Kidney (tissue), 10 donors: ENCODE measurements at regions not wholly inside any gene's neighbourhood (a gene's known extent, or its start where the extent isn't known, plus 50 kb on each side); places are given as distances from the start of the nearest gene placed in this dataset.
A peak's percentile ranks its signal among the peaks of the same experiment; 100 is the strongest.
"Not testable (repeated sequence)": the region's sequence is repeated elsewhere in the genome, so short reads cannot be mapped to it uniquely, and the experiment has no call there.

Source experiments
- DNase-seq, 5 donors: peaks; one replicate each; pipeline ENCODE4 v3.0.0-alpha.2; 2013 to 2020
- FAIRE-seq: peaks from 2 replicates; lab custom pipeline; 2012; peaks lifted over from hg19 to GRCh38; lab: Jason Lieb, UNC
- H3K27ac ChIP-seq, 2 donors: one replicate each; pipeline ENCODE4 v1.7.0; 2013; ENCODE audit warnings: low read depth in 2 of 2, low read length in 2 of 2, inconsistent platforms in 1 of 2
- H3K27me3 ChIP-seq: one replicate; pipeline ENCODE4 v1.7.1; 2013; ENCODE audit warnings: low read length, inconsistent platforms; ENCODE audit not compliant: control insufficient read depth, insufficient read depth
- H3K36me3 ChIP-seq, 3 donors: one replicate each; pipeline versions ENCODE4 v1.7.0 to v1.7.1; 2013; ENCODE audit warnings: low read length in 3 of 3, control low read depth in 1 of 3, inconsistent platforms in 1 of 3; ENCODE audit not compliant: insufficient read depth in 3 of 3, control insufficient read depth in 2 of 3
- H3K4me1 ChIP-seq, 3 donors: one replicate each; pipeline versions ENCODE4 v1.7.0 to v1.7.1; 2013; ENCODE audit warnings: low read length in 3 of 3, inconsistent platforms in 1 of 3, low read depth in 1 of 3; ENCODE audit not compliant: control insufficient read depth in 2 of 3, insufficient read depth in 2 of 3
- H3K4me3 ChIP-seq, 3 donors: one replicate each; pipeline versions ENCODE4 v1.7.0 to v1.8.1; 2013; ENCODE audit warnings: low read length in 3 of 3, control low read depth in 1 of 3, inconsistent platforms in 1 of 3
- H3K9ac ChIP-seq, 3 donors: one replicate each; pipeline versions ENCODE4 v1.7.0 to v1.7.1; 2013; ENCODE audit warnings: low read length in 3 of 3, control low read depth in 1 of 3, inconsistent platforms in 1 of 3
- H3K9me3 ChIP-seq, 3 donors: one replicate each; pipeline versions ENCODE4 v1.7.0 to v1.7.1; 2013; ENCODE audit warnings: low read length in 3 of 3, control low read depth in 1 of 3, inconsistent platforms in 1 of 3; ENCODE audit not compliant: control insufficient read depth in 2 of 3, insufficient read depth in 1 of 3
- intact Hi-C: fragments of 100-400 bp; cut with DNase I; formaldehyde crosslinking; loops from one replicate; pipeline ENCODE4 v1.11.1; 2022
- donor health status: control.
- donor health status: control.
- donor health status: DM: yes; HTN: yes; CAD: no.
- donor health status: Normal renal cell carcinoma (clear cell type).

- intact Hi-C loops, H3K27ac ChIP-seq, H3K4me3 ChIP-seq, H3K36me3 ChIP-seq, H3K9ac ChIP-seq, H3K4me1 ChIP-seq, H3K9me3 ChIP-seq, DNase-seq, H3K27me3 ChIP-seq, FAIRE-seq: not testable (repeated sequence)
Measured at GRCh38 chr2:87956613-87957012, 59.7 kb downstream of the RNU2-63P start.

- H3K27ac ChIP-seq, H3K4me1 ChIP-seq, intact Hi-C loops, H3K27me3 ChIP-seq, H3K9me3 ChIP-seq, H3K36me3 ChIP-seq, DNase-seq, H3K9ac ChIP-seq, H3K4me3 ChIP-seq, FAIRE-seq: not testable (repeated sequence)
Measured at GRCh38 chr2:87949008-87949407, 67.3 kb downstream of the RNU2-63P start.

GRCh38 chr2:87946644-87947370 is 69.5 kb downstream of the RNU2-63P start:
- DNase-seq, intact Hi-C loops, H3K4me1 ChIP-seq, H3K9ac ChIP-seq, H3K27ac ChIP-seq, H3K27me3 ChIP-seq, H3K36me3 ChIP-seq, H3K4me3 ChIP-seq, H3K9me3 ChIP-seq, FAIRE-seq: not testable (repeated sequence)

DNA sequence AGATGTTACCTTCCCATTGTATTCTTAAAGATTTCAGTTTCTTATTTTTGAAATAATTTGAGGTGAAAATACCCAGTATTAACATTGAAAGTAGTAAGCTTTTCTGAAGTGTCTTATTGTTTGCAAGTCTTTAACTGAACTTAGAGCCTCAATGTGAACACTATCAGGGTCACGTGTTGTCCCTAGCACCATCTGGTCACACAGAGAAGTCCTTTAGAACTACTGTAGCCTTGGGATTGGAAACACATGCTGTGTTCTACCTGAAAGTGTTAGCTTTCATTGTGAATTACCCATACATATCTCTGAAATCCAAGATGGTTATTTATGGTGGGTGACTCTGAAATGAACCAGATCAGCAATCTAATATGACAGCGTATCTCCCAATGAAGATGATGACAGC is 77.0 kb downstream of the RNU2-63P start:
- DNase-seq, H3K9ac ChIP-seq, H3K4me3 ChIP-seq, H3K36me3 ChIP-seq, H3K4me1 ChIP-seq, FAIRE-seq, intact Hi-C loops, H3K27me3 ChIP-seq, H3K9me3 ChIP-seq, H3K27ac ChIP-seq: not testable (repeated sequence)

GRCh38 chr2:87919023-87919665 is 93.5 kb upstream of the RGPD2 start:
- H3K9me3 ChIP-seq, H3K27me3 ChIP-seq, H3K4me3 ChIP-seq, FAIRE-seq, H3K9ac ChIP-seq, H3K4me1 ChIP-seq, H3K36me3 ChIP-seq, intact Hi-C loops, H3K27ac ChIP-seq: not testable (repeated sequence)
- peak in 1 of 5 donors; percentile 2 for DNase-seq

GRCh38 chr2:87917194-87917593 is 91.6 kb upstream of the RGPD2 start:
- DNase-seq, H3K27me3 ChIP-seq, H3K9ac ChIP-seq, intact Hi-C loops, FAIRE-seq, H3K9me3 ChIP-seq, H3K36me3 ChIP-seq, H3K4me1 ChIP-seq, H3K4me3 ChIP-seq, H3K27ac ChIP-seq: not testable (repeated sequence)

DNA sequence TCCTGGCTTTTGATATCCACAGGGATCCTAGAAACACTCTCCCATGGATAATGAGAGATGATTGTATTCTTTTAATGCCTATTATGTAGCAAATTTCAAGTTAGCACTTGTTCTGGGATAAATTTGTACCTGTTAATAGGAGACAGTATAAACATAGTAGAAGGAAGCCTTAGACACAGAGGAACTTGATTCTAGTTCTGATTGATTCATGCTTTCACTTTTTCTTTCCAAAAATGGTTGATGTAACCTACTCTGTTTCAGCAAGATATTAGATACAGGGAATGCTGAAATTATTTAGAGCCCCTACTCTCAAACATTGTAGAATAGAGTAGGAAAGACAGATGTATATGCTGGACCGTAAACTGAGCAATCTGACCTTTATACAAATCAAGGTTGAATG is 85.3 kb upstream of the RGPD2 start:
- H3K4me1 ChIP-seq, H3K27ac ChIP-seq, H3K36me3 ChIP-seq, DNase-seq, intact Hi-C loops, H3K9ac ChIP-seq, H3K27me3 ChIP-seq, H3K4me3 ChIP-seq, FAIRE-seq, H3K9me3 ChIP-seq: not testable (repeated sequence)

DNA sequence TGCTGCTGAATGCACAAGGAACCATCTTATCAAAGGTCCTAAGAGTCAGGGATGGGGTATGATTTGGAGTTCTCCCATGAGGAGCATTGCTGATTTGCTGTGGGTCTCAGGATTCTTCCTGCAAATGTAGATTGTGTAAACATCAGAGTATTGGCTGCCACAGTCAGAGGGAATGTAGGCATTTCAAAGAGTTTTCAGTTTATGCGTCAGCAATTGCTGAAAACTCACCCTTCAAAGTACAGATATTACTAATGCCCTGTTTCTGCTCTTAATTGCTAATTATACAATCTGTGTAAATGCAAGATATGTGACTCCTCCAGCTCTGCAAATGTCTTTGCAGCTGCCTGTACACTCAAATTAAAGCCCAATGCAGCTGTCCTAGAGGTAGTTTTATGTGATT is 83.4 kb upstream of the RGPD2 start:
- H3K4me1 ChIP-seq, H3K27me3 ChIP-seq, H3K4me3 ChIP-seq, DNase-seq, FAIRE-seq, intact Hi-C loops, H3K9me3 ChIP-seq, H3K27ac ChIP-seq, H3K36me3 ChIP-seq, H3K9ac ChIP-seq: not testable (repeated sequence)
